ENCODE measurements at regions not wholly inside any gene's neighbourhood (a gene's known extent, or its start where the extent isn't known, plus 50 kb on each side); places are given as distances from the start of the nearest gene placed in this dataset.
"Not testable (repeated sequence)": the region's sequence is repeated elsewhere in the genome, so short reads cannot be mapped to it uniquely, and the experiment has no call there.

DNA sequence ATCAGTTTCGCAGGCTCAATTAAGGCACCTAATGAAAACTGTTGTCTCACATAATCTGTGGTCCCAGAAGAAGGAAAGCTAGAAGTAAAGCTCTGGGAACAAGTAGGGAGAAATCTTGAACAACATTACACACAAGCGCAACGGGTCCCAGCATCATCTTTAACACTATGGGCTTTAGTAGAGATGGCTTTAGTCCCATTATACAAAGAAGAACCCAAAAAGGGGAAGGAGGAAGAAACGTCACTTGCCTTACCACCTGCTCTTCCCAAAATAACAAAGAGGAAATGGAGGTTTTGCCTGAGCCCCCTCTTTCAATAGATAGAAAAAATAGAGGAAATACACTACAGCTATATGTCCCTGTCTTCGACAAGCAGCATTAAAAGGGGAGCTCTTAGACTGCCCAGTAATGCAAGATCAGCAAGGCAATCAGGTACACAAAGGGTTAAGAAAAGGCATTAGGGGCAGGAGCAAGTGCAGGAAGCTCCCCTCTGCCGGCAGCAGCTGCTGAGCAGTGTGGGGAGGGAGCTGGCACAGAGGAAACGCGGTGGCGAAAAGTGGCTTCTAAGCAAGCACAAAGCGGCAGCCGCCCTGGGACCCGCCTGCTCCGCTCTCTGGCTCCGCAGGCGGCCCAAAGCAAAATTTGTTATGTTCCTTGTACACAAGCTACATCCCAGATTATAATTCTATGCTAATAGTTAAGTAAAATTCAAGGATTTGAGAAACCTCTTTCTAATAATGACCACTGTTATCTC, 1218.8 kb downstream of the TMEM121 start:
- TF ChIP-seq, protein P1, sequence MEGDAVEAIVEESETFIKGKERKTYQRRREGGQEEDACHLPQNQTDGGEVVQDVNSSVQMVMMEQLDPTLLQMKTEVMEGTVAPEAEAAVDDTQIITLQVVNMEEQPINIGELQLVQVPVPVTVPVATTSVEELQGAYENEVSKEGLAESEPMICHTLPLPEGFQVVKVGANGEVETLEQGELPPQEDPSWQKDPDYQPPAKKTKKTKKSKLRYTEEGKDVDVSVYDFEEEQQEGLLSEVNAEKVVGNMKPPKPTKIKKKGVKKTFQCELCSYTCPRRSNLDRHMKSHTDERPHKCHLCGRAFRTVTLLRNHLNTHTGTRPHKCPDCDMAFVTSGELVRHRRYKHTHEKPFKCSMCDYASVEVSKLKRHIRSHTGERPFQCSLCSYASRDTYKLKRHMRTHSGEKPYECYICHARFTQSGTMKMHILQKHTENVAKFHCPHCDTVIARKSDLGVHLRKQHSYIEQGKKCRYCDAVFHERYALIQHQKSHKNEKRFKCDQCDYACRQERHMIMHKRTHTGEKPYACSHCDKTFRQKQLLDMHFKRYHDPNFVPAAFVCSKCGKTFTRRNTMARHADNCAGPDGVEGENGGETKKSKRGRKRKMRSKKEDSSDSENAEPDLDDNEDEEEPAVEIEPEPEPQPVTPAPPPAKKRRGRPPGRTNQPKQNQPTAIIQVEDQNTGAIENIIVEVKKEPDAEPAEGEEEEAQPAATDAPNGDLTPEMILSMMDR (IDR thresholded peaks at IDR 0.05): not testable (repeated sequence)
- TF ChIP-seq POLR2A (IDR thresholded peaks at IDR 0.05): not testable (repeated sequence)
